ENCODE measurements at regions not wholly inside any gene's neighbourhood (a gene's known extent, or its start where the extent isn't known, plus 50 kb on each side); places are given as distances from the start of the nearest gene placed in this dataset.

GRCh38 chr6:56890683-56891429 lies 64.1 kb upstream of the BEND6 start:
- no peak overlapping the region for H2BK20ac ChIP-seq (ENCODE audit: low read depth, low read length, poor library complexity, severe bottlenecking)
- no peak for TF ChIP-seq CTCF (conservative IDR thresholded peaks at IDR 0.05)
- no peak for DNase-seq
- no peak overlapping the region for H4K91ac ChIP-seq (ENCODE audit: insufficient read length, low read depth, low read length)
- no peak overlapping the region for H3K23ac ChIP-seq (ENCODE audit: insufficient read length, low read depth, low read length)
- Mint-ChIP-seq H3K4me3 (no peak overlapping the region), H3K4me1 (peaks cover 6% of the 10 kb centered on the region in 2 experiments), H3K27ac (peak overlapping the region in 1 of 3 experiments; percentile 80; a peak in 2 of 7 replicates), H3K27me3 (ENCODE audit: low read depth) (no peaks in the 10 kb centered on the region), H3K36me3 (ENCODE audit: insufficient read depth in 1 of 3, low read depth in 3 of 3) (peaks cover 3 to 4% (median 4%) of the 10 kb centered on the region in 3 experiments; a peak in 5 of 7 replicates), H3K9me3 (peaks cover 0 to 3% of the 10 kb centered on the region in 2 experiments; a peak in 2 of 5 replicates)
- H2BK5ac ChIP-seq (ENCODE audit: insufficient read length, low read length), result no peak overlapping the region
- no peak overlapping the region for H3K18ac ChIP-seq (ENCODE audit: insufficient read length, low read depth, low read length)
- H3K79me2 ChIP-seq (ENCODE audit: insufficient read depth, low read length), result no peaks in the 10 kb centered on the region
- H3K56ac ChIP-seq (ENCODE audit: insufficient read length, low read depth, low read length), result no peak overlapping the region
- no peak overlapping the region for H3K27ac ChIP-seq (ENCODE audit: insufficient read length, low read depth, low read length)
- no peak overlapping the region for H2AFZ ChIP-seq (ENCODE audit: low read length)
- H3K4me2 ChIP-seq (ENCODE audit: insufficient read depth, insufficient read length, low read length), result no peak overlapping the region
- no peaks in the 10 kb centered on the region for H3K27me3 ChIP-seq (ENCODE audit: insufficient read depth, low read length)
- no peak overlapping the region for H2AK5ac ChIP-seq (ENCODE audit: insufficient read length, low read length)
- no peak overlapping the region for H3K9ac ChIP-seq (ENCODE audit: extremely low read depth, insufficient read length, low read length)
- H4K5ac ChIP-seq (ENCODE audit: insufficient read length, low read depth, low read length), result no peak overlapping the region
- no peak overlapping the region for H2BK12ac ChIP-seq (ENCODE audit: insufficient read length, low read depth, low read length)
- no peaks in the 10 kb centered on the region for H3K4me1 ChIP-seq (ENCODE audit: insufficient read depth, low read length)
- no peak overlapping the region for H3T11ph ChIP-seq (ENCODE audit: low read length)
- no peaks in the 10 kb centered on the region for H3K79me1 ChIP-seq (ENCODE audit: insufficient read depth, low read depth, low read length, poor library complexity, severe bottlenecking)
- H3K9me3 ChIP-seq (ENCODE audit: control insufficient read depth, low read depth, low read length), result no peaks in the 10 kb centered on the region
- no peak overlapping the region for H3K4ac ChIP-seq (ENCODE audit: low read depth, low read length)
- no peaks in the 10 kb centered on the region for H4K20me1 ChIP-seq (ENCODE audit: control insufficient read depth, insufficient read depth, insufficient read length)
- no peak overlapping the region for H2BK15ac ChIP-seq (ENCODE audit: low read depth, low read length)
- H2BK120ac ChIP-seq (ENCODE audit: low read depth, low read length, poor library complexity, severe bottlenecking), result no peak overlapping the region
- no CpG with 5 or more reads among the region's 8 CpGs for WGBS (ENCODE audit: extremely low coverage, insufficient read length, low lambda C conversion rate)
- H3K23me2 ChIP-seq (ENCODE audit: insufficient read length, low read depth, low read length, poor library complexity, severe bottlenecking), result no peaks in the 10 kb centered on the region
- no peak overlapping the region for H4K8ac ChIP-seq (replicated peaks; ENCODE audit: insufficient read length, low read depth, low read length)
- H3K14ac ChIP-seq (ENCODE audit: insufficient read depth, low read length), result no peak overlapping the region
